GM12891 (cell line): ENCODE measurements at regions not wholly inside any gene's neighbourhood (a gene's known extent, or its start where the extent isn't known, plus 50 kb on each side); places are given as distances from the start of the nearest gene placed in this dataset.

Source experiments
- DNase-seq: peaks from one replicate; pipeline ENCODE4 v3.0.0; 2011; ENCODE audit warnings: low spot score; ENCODE audit not compliant: insufficient read length
- FAIRE-seq: peaks from 2 replicates; lab custom pipeline; 2011; peaks lifted over from hg19 to GRCh38; lab: Jason Lieb, UNC
- PAX5 ChIP-seq: IDR thresholded peaks from 2 replicates; pipeline ENCODE4 v1.6.1; 2011; ENCODE audit warnings: low read length, moderate library complexity, mild to moderate bottlenecking; ENCODE audit not compliant: insufficient read depth, severe bottlenecking
- POLR2A ChIP-seq: IDR thresholded peaks from 2 replicates; pipeline ENCODE4 v1.6.1; 2011; ENCODE audit warnings: low read depth, low read length, control low read depth
- POLR2AphosphoS5 ChIP-seq: IDR thresholded peaks from 2 replicates; pipeline ENCODE4 v1.6.1; 2011; ENCODE audit warnings: low read depth, low read length, control low read depth
- POU2F2 ChIP-seq: IDR thresholded peaks from 2 replicates; pipeline ENCODE4 v1.6.1; 2011; ENCODE audit warnings: low read depth, mild to moderate bottlenecking, control low read depth, low read length, moderate library complexity
- SPI1 ChIP-seq: IDR thresholded peaks from 2 replicates; pipeline ENCODE4 v1.6.1; 2011; ENCODE audit warnings: low read depth, low read length, control low read depth
- TAF1 ChIP-seq: IDR thresholded peaks from 2 replicates; pipeline ENCODE4 v1.6.1; 2011; ENCODE audit warnings: low read depth, low read length, control low read depth

DNA sequence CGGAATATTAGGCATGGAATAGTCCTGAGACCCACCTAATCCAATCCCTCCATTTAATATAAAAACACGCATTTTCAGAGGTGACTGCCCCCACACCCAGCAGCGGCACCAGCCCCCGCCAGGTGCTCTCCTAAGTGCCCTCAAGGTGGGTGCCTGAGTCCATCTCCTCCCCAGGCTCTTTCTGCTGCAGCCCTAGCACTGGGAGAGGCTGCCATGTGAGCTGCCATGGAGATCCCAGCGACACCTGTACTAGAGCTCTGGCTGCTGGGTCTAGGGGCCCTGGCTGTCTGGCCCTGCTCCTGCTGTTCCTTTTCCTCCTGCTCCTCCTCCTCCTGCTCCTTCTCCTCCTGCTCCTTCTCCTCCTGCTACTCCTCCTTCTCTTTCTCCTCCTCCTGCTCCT is 191.1 kb upstream of the BMPER start:
- TF ChIP-seq POLR2AphosphoS5 (no peak), POU2F2 (no peak), PAX5 (no peak), TAF1 (no peak), POLR2A (no peak), SPI1 (no peak)
- FAIRE-seq, result no peak
- DNase-seq, result no peak

DNA sequence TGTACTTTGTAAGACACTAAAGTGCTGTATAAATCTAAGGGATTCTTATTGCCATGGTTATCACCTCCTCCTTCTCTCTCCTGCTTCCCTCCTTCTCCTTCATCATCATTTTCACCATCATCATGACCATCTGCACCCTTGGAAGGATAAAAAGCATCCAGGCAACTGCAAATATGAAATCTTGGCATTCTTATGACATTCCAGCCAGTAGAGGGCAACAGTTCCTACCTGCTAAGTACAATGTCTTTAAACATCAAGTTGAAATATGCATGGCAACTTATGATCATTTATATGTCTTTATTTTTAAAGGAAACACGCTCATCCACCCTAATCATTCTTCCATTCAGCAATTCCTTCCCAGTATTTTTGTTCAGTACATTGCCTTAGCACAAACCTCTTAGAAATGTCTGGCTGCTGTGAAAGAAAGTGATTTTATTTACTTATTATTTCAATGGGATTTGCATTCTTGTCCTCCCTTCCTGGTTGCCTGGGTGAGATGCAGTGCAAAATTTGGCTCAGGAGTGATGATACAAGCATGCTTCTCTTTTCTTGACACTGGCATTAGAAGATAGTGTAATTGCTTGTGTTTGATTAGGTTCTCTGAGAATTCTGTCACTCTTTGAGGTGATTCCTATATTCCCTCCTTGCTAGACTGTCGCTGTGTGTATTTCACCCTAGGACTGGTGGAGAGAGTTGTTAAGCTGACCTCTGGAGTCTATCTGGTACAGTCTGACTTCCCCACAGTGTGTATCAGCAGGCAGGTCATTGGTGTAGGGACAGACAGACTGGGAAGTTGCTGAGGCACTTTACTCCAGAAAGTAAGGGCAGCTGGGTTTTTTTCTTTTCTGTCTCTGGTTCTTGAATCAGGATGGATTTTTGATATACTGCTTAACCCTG is 188.5 kb upstream of the BMPER start:
- FAIRE-seq, result no peak
- TF ChIP-seq POLR2AphosphoS5, result no peak
- DNase-seq, result no peak

DNA sequence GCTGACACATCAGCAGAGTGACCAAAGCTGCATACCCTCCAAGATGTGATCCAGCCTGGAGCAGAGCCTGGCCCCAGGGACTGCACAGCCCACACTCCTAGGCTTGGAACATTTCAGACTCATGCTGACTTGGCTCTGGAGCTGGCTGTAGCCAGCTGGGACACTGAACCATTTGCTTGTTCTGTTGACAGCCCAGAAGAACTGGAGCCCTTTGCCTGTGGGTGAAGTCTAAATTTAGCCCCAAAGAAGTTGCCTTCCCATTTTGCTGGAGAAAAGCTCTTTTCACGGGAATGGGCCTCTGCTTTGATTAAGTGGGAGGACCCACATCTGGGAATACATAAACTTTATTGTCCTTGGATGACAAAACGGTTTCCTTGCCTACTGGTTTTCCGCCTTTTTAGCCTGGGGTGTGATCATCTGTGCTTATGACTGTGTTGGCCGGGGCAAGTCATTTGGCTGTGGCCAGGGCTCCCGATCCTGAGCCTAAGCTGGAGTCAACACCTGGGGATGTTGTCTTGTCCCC is 186.2 kb upstream of the BMPER start:
- DNase-seq, result no peak
- FAIRE-seq, result no peak
- no peak for TF ChIP-seq SPI1

DNA sequence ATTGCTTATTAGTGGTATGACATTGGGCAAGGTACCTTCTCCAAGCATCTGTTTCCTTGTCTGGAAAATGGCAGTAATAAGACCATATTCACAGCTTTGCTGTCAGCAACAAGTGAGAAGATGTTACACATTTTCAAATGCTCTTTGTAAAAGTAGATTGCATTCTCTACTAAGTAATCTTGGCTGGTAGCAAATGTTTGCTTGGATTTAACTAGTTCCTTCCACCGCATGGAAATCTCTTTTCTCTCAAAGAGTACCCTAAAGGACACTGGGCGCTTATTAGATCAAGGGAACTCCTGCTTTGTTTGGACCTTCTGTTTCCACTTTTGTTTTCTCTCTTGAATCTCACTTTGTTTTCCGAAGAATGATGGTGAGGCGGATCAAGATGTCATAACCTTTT is 185.2 kb upstream of the BMPER start:
- DNase-seq (no peak), FAIRE-seq (no peak)
- TF ChIP-seq PAX5, result no peak
- no peak for TF ChIP-seq TAF1
- TF ChIP-seq POLR2AphosphoS5, result no peak
- no peak for TF ChIP-seq POLR2A
- TF ChIP-seq SPI1, result no peak
- no peak for TF ChIP-seq POU2F2

DNA sequence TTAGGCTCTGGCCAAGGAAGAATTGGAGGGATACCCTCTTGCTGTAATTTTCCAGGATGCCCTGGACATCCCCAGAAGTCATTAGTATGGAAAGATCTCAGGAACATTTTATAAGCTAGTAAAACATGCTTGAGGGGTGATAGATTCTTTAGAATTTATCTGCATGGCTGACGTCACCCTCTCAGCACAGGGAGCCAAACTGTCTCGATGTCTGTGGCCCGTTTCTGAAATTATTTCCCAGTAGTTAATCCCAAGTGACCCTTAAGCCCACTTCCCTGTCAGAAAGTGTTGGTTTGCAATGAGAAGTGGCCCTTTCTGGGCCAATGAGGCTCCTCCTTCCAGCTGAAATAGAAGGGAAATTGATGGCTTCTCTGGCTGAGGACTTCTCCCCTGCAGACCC is 184.5 kb upstream of the BMPER start:
- FAIRE-seq (no peak), DNase-seq (no peak)
- TF ChIP-seq TAF1 (no peak), PAX5 (no peak), SPI1 (no peak), POLR2A (no peak), POU2F2 (no peak), POLR2AphosphoS5 (no peak)

DNA sequence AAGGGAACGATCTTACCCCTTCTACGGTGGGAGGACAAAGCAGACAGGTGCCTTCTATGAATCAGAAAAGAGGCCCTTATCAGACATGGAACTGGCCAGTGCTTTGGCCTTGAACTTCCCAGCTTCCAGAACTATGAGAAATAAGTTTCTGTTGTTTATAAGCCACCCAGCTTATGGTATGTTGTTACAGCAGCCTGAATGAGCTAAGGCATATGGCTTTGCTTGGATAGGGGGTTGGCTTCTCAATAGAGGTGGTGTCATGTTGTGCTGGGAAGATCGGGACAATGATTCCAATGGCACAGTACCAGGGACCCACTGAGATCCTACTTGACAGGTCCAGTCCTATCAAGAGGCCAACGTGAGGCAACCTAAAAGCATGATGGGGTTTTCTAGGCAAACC is 183.4 kb upstream of the BMPER start:
- FAIRE-seq, result no peak
- no peak for TF ChIP-seq POU2F2
- no peak for TF ChIP-seq TAF1
- no peak for TF ChIP-seq POLR2AphosphoS5
- no peak for TF ChIP-seq PAX5
- no peak for TF ChIP-seq SPI1
- TF ChIP-seq POLR2A, result no peak
- DNase-seq, result no peak

DNA sequence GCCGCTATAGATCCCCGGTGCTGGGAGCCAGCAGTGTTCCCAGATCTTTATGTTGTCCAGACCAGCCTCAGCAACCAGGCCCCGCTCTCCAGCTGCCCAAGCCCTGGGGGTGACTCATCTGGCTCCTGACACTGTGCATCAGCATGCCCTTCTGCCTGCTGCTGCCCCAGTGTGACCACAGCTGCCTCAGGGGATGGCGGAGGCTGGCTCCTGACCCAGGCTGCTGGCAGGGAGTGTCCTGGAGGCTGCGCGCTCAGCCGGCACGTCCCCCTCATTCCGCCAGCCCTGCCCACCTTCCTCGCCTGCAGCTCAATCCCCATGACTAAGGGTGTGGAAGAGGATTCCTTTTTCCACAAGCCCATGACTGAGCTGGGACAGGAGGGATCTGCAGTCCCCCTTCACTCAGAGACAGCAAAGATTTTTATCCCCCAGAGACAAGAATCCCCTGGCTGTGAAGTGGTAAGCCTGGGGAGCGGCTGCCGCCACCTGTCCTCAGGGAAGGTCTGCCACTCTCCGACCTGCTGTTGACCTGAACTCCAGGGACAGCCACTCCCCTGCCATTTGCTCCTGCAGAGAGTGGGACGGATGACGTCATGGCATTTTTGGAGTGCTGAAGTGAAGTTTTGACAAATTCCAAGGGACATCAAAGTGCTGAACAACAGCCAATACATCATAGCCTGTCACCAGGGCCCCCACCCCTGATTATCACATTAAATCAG is 182.8 kb upstream of the BMPER start:
- FAIRE-seq (no peak), DNase-seq (no peak)
- no peak for TF ChIP-seq PAX5
- TF ChIP-seq POLR2A, result no peak
- TF ChIP-seq TAF1, result no peak
- TF ChIP-seq SPI1, result no peak
- no peak for TF ChIP-seq POU2F2
- no peak for TF ChIP-seq POLR2AphosphoS5

DNA sequence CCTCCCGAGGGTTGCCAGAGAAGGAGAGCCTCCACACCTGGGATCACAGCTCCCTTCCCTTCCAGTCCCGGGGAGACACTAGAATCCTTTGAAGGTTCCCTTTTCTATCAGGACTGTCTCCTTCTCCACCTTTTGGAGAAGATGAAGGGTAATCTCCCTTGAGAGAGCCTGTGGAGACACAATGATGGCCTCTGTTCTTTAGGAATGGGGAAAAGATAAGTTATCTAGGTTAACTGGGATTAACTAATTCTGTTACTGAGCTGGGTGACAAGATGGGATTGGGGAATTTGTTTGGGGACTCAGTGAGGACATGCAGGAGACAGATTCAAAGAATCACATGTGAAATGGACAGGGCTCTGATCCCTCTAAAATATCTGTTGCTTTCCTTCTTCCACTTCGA is 181.1 kb upstream of the BMPER start:
- TF ChIP-seq PAX5, result no peak
- TF ChIP-seq TAF1, result no peak
- no peak for TF ChIP-seq POLR2AphosphoS5
- DNase-seq (no peak), FAIRE-seq (no peak)

DNA sequence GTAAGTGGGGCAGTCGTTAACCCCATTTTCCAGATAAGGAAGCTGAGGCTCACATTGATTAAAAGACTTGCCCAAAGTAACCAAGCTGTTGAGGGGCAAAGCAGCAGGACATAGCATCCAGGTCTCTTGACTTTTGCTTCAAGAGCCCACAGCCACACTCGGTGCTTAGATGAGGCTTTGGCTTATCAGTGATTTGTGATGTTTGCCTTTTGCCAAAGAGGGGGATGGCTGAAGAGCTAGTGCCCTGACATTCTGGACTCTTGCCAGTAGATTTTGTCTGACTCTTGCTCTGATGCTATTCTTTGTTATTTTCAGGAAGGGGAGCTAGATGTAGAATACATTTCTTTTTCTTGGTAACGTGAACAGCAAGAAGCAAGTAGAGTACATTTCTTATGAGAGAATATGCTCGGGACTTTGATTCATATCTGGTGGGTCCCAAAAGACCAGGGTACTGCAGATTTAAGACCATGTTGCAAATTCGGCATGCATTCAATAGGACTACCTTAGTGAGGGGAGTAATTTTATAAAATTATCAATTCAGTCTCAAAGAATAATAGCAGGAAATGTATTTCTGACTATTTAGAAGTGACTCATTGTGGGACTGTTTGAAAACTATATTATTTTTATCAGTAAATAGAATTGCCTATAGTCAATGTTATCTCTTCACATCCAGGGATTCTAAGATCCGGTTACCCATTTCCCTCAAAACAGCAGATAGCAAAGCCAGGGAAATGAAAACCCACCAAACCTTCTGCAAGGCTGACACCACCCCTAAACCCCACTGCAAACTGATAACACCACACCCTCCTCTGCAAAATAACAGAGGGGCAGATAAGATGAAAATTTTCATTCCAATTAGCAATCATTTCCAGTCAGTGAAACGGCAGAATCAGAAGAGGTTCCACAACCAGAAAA is 180.0 kb upstream of the BMPER start:
- TF ChIP-seq POLR2A, result no peak
- no peak for TF ChIP-seq PAX5
- no peak for TF ChIP-seq POU2F2
- TF ChIP-seq POLR2AphosphoS5, result no peak
- no peak for TF ChIP-seq TAF1
- TF ChIP-seq SPI1, result no peak
- FAIRE-seq (no peak), DNase-seq (no peak)

DNA sequence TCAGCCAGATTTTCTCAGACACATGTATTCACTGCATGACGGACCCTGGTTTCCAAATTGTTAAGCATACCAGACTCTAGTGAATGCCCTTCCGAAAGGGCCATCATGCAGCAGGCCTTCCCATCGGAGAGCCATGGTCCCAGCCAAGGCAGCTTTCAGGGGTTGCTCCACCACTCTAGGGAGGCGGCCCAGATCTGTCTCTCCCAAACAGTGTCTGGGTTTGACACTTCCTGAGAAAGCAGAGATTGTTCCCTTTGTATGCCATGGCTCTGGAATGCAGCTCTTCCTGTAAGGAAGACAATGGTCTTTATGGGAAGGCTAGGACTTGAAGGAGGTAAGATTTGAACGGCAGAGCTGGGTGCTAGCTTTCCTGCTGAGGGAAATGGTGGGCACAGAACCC is 178.8 kb upstream of the BMPER start:
- TF ChIP-seq POLR2AphosphoS5 (no peak), POU2F2 (no peak), PAX5 (no peak), POLR2A (no peak), SPI1 (no peak), TAF1 (no peak)
- FAIRE-seq (no peak), DNase-seq (no peak)
